GM12865 (cell line): ENCODE measurements at regions not wholly inside any gene's neighbourhood (a gene's known extent, or its start where the extent isn't known, plus 50 kb on each side); places are given as distances from the start of the nearest gene placed in this dataset.
"Not testable (repeated sequence)": the region's sequence is repeated elsewhere in the genome, so short reads cannot be mapped to it uniquely, and the experiment has no call there.

Experiments
- DNase-seq: peaks from one replicate; pipeline ENCODE4 v3.0.0; 2010; ENCODE audit warnings: low read depth
- H3K4me3 ChIP-seq: 2 replicates; pipeline ENCODE4 v1.5.1; 2011; ENCODE audit warnings: mild to moderate bottlenecking, low read depth, low read length, control low read depth
- CTCF ChIP-seq: IDR thresholded peaks from 2 replicates; pipeline ENCODE4 v1.5.1; 2011; ENCODE audit warnings: low read length, control low read depth, low read depth, inconsistent platforms; ENCODE audit not compliant: insufficient read depth; ENCODE audit errors: missing control alignments

- no peak for DNase-seq
- TF ChIP-seq CTCF, result no peak
- H3K4me3 ChIP-seq, result no peak overlapping the region
Measured at GRCh38 chr2:85942346-85942957, 53.7 kb upstream of the ST3GAL5 start.

DNA sequence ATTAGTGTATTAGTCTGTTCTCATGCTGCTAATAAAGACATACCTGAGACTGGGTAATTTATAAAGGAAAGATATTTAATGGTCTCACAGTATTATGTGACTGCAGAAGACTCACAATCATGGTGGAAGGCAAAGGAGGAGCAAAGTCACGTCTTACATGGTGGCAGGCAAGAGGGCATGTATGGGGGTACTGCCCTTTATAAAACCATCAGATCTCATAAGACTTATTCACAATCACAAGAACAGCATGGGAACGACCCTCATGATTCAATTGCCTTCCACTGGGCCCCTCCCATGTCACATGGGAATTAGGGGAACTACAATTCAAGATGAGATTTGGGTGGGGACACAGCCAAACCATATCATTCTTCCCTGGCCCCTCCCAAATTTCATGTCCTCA lies 52.7 kb upstream of the ST3GAL5 start:
- H3K4me3 ChIP-seq, DNase-seq: not testable (repeated sequence)

GRCh38 chr2:85939131-85939530 lies 50.3 kb upstream of the ST3GAL5 start:
- TF ChIP-seq CTCF, result no peak
- no peak overlapping the region for H3K4me3 ChIP-seq
- DNase-seq, result no peak
